ACC112 (cell line): ENCODE measurements at regions not wholly inside any gene's neighbourhood (a gene's known extent, or its start where the extent isn't known, plus 50 kb on each side); places are given as distances from the start of the nearest gene placed in this dataset.
"Not testable (repeated sequence)": the region's sequence is repeated elsewhere in the genome, so short reads cannot be mapped to it uniquely, and the experiment has no call there.

Source experiments
- H2AFZ ChIP-seq: fragments of 200-600 bp; sonication (generic); one replicate; pipeline ENCODE4 v1.6.0; 2017; ENCODE audit warnings: antibody characterized with exemption, low read length; ENCODE audit not compliant: unreplicated experiment
- H3K27ac ChIP-seq: fragments of 200-600 bp; sonication (generic); 2 replicates; pipeline ENCODE4 v1.5.1; 2014; ENCODE audit warnings: low read depth, mild to moderate bottlenecking, antibody characterized with exemption, low read length, moderate library complexity
- H3K27me3 ChIP-seq: fragments of 200-600 bp; sonication (generic); 2 replicates; pipeline ENCODE4 v1.6.1; 2014; ENCODE audit warnings: mild to moderate bottlenecking, antibody characterized with exemption, low read length, moderate library complexity, mixed read lengths; ENCODE audit not compliant: insufficient read depth
- H3K36me3 ChIP-seq: fragments of 200-600 bp; sonication (generic); 2 replicates; pipeline ENCODE4 v1.6.1; 2016; ENCODE audit warnings: mild to moderate bottlenecking, antibody characterized with exemption, low read length, moderate library complexity, mixed read lengths; ENCODE audit not compliant: insufficient read depth
- H3K4me1 ChIP-seq: fragments of 200-600 bp; sonication (generic); one replicate; pipeline ENCODE4 v1.6.1; 2016; ENCODE audit warnings: low read length, mixed read lengths; ENCODE audit not compliant: insufficient read depth, unreplicated experiment, control insufficient read depth
- H3K4me3 ChIP-seq: fragments of 200-600 bp; sonication (generic); 2 replicates; pipeline ENCODE4 v1.5.1; 2014; ENCODE audit warnings: mild to moderate bottlenecking, low read depth, low read length
- H3K79me2 ChIP-seq: fragments of 200-600 bp; sonication (generic); one replicate; pipeline ENCODE4 v1.6.0; 2016; ENCODE audit warnings: low read length; ENCODE audit not compliant: control insufficient read depth, unreplicated experiment, insufficient read depth

DNA sequence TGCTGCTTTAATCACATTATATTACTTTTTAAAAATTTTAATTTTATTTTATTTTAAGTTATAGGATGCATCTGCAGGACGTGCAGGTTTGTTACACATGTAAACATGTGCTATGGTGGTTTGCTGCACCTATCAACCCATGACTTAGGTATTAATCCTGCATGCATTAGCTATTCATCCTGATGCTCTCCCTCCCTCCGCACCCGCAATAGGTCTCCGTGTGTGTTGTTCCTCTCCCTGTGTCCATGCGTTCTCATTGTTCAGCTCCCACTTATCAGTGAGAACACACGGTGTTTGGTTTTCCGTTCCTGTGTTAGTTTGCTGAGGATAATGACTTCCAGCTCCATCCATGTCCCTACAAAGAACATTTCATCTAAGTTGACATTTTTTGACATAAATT is 283.2 kb downstream of the CYRIA start:
- Histone ChIP-seq H3K36me3 (no peaks in the 10 kb centered on the region), H3K27me3 (no peaks in the 10 kb centered on the region), H3K4me3 (no peak overlapping the region), H3K79me2 (no peaks in the 10 kb centered on the region), H3K27ac (no peak overlapping the region), H2AFZ (no peak overlapping the region), H3K4me1 (no peaks in the 10 kb centered on the region)

DNA sequence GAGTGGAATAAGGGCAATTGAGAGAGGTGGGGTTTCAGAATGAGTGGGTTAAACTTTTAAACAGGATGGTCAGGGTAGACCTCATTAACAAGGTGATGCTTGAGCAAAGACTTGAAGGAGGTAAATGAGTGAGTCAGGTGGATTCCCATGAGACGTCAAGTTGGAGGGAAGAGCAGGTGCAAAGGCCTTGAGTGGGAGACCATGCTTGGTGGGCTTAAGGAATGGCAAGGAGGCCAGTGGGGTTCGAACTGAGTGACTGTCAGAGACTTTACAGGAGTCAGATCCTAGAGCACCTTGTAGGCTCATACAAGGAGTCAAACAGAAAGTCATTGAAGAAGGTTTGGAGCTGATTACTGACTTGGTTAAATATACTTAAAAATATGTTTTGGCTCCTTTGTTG is 284.1 kb downstream of the CYRIA start:
- Histone ChIP-seq H3K4me3 (no peak overlapping the region), H3K27me3 (no peaks in the 10 kb centered on the region), H3K36me3 (no peaks in the 10 kb centered on the region), H2AFZ (no peak overlapping the region), H3K27ac (no peak overlapping the region), H3K79me2 (no peaks in the 10 kb centered on the region), H3K4me1 (no peaks in the 10 kb centered on the region)

DNA sequence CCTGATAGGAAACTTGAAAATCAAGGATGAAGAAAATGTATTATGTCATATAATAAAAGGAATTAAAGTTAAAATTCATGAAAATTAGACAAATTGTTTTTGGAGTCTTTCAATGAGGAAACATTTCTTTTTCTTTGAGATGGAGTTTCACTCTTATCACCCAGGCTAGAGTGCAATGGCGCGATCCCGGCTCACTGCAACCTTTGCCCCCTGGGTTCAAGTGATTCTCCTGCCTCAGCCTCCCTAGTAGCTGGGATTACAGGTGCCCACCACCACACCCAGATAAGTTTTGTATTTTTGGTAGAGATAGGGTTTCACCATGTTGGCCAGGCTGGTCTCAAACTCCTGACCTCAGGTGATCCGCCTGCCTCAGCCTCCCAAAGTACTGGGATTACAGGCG is 285.7 kb downstream of the CYRIA start:
- not testable (repeated sequence) for H2AFZ ChIP-seq, H3K79me2 ChIP-seq, H3K36me3 ChIP-seq, H3K27me3 ChIP-seq, H3K4me1 ChIP-seq, H3K27ac ChIP-seq, H3K4me3 ChIP-seq

DNA sequence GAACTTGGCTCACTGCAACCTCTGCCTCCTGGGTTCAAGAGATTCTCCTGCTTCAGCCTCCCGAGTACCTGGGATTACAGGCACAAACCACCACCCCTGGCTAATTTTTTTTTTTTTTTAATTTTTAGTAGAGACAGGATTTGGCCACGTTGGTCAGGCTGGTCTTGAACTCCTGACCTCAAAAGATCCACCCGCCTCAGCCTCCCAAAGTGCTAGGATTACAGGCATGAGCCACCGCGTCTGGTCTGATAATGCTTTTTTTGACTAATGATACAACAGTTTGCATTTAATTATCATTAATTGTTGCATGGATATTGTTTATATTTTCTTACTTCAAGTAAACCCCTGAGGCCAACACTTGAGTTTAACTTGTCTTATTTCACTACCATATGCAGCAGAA is 286.6 kb downstream of the CYRIA start:
- not testable (repeated sequence) for H3K27me3 ChIP-seq, H3K4me1 ChIP-seq, H3K79me2 ChIP-seq, H2AFZ ChIP-seq, H3K36me3 ChIP-seq, H3K27ac ChIP-seq, H3K4me3 ChIP-seq

DNA sequence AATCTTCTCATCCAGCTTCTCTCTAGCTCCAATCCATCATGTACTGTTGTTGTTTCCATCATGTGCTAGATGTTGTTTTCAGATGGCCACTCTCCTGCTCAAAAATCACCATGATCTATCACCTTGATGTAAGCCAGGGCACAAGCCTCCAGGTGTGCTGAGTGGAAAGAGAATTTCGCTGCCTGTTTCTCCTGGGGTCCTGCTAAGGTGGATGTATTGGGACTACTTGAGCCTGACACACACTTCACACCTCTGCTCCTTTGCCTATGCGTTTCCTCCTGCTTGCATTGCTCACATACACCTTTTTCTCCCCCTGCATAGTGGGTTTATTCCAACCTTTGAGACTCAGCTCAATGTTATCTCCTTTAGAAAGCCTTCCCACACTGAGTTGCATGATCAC is 287.6 kb downstream of the CYRIA start:
- Histone ChIP-seq H3K27ac (no peak overlapping the region), H3K4me1 (no peaks in the 10 kb centered on the region), H3K36me3 (no peaks in the 10 kb centered on the region), H2AFZ (no peak overlapping the region), H3K4me3 (no peak overlapping the region), H3K79me2 (no peaks in the 10 kb centered on the region), H3K27me3 (no peaks in the 10 kb centered on the region)

DNA sequence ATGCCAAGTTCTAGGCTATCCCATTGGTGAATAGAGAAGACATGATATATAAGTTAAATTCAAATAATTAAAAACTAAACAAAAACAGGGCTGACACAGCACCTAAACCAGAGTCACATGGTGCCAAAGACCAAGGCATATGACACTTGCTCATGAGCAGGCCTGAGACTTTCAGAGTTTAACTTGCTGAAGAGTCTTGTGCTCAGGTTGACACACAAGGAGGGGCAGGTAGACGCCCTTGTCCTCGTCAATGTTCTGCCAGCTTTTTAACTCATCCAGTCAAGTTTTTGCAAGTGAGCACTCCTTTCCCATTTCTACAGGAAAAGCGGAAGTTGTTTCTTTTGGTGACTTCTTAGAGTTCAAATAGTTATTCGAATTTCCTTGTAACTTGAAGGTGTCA is 289.7 kb downstream of the CYRIA start:
- Histone ChIP-seq H3K27me3 (no peaks in the 10 kb centered on the region), H3K27ac (no peak overlapping the region), H3K79me2 (no peaks in the 10 kb centered on the region), H2AFZ (no peak overlapping the region), H3K36me3 (no peaks in the 10 kb centered on the region), H3K4me3 (no peak overlapping the region), H3K4me1 (no peaks in the 10 kb centered on the region)

DNA sequence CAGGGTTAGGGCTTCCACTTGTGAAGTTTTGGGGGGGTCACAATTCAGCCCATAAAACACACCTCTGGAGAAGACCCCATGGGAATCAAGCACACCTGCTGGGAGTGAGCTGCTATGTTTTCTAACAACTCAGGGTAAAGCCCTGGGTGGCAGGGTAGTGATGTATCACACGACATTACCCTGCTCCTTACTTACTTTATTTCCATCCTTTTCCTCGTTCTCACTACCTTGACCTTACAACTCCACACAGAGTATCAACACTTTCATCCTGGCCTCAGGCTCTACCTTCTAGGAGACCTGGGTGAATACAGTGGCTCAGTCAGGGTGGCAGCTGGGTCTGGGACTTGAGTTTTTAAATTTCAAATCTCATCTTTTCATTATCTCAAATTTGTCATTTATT is 290.3 kb downstream of the CYRIA start:
- H3K27me3 ChIP-seq: no peaks in the 10 kb centered on the region
- H3K79me2 ChIP-seq: no peaks in the 10 kb centered on the region
- H3K36me3 ChIP-seq: no peaks in the 10 kb centered on the region
- no peak overlapping the region for H3K4me3 ChIP-seq
- H3K27ac ChIP-seq: no peak overlapping the region
- no peak overlapping the region for H2AFZ ChIP-seq
- H3K4me1 ChIP-seq: no peaks in the 10 kb centered on the region

DNA sequence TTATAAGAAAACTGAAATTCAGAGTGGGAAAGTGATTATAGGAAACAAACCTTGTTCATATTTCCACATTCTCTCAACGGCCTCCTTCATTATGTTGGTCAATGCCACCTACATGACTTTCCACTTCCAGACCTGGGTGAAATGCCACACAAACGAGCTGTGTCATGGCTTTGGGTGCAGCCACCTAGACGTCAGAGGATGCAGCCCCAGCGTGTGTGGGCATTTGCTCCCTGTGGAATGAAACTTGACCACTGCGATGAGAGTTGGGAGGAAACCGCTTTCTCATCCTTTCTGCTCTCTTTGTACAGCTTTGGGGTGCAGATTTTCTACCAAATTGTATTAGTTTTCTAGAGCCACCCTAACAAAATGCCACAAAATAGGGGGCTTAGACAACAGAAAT is 291.0 kb downstream of the CYRIA start:
- H3K79me2 ChIP-seq: no peaks in the 10 kb centered on the region
- no peaks in the 10 kb centered on the region for H3K27me3 ChIP-seq
- H3K27ac ChIP-seq: no peak overlapping the region
- H3K4me3 ChIP-seq: no peak overlapping the region
- no peaks in the 10 kb centered on the region for H3K4me1 ChIP-seq
- H2AFZ ChIP-seq: no peak overlapping the region
- no peaks in the 10 kb centered on the region for H3K36me3 ChIP-seq

DNA sequence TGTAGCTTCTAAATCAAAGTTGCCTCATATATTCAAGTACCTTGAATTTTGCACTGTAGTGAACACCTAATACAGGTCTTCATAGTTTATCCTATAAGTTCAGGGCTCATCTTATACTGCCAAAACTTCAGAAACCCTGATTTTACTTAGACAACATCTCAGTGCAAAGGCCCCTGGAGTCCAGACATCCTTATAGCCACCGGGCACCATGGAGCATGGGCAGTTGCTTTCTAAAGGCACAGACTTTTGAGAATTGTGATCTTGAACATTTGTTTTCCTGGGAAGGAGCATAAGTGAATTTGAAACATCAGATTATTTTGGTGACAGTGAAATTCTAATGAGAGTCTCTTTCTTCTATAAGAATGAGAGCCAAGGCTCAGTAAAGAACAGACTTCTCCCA is 292.3 kb downstream of the CYRIA start:
- no peak overlapping the region for H3K27ac ChIP-seq
- no peak overlapping the region for H3K4me3 ChIP-seq
- H3K36me3 ChIP-seq: no peaks in the 10 kb centered on the region
- no peaks in the 10 kb centered on the region for H3K4me1 ChIP-seq
- H3K79me2 ChIP-seq: no peaks in the 10 kb centered on the region
- no peak overlapping the region for H2AFZ ChIP-seq
- no peaks in the 10 kb centered on the region for H3K27me3 ChIP-seq

DNA sequence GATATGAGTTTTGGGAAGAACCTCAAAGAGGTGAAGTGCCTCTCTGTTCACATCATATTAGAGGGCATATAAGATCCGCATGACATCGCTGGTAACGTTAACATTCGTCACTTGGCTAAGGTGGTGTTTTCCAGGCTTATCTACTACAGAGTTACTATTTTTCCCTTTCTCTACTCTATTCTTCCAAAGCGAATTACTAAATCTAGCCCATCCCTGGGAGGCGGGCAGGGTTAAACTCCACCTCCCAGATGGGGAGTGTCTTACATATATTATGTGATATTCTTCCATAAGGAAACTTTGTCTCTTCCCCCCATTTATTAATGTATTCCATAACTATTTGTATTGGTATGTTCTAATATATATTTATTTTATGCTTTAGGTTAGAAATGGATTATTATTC is 293.9 kb downstream of the CYRIA start:
- H3K36me3 ChIP-seq: no peaks in the 10 kb centered on the region
- no peak overlapping the region for H3K27ac ChIP-seq
- H3K79me2 ChIP-seq: no peaks in the 10 kb centered on the region

DNA sequence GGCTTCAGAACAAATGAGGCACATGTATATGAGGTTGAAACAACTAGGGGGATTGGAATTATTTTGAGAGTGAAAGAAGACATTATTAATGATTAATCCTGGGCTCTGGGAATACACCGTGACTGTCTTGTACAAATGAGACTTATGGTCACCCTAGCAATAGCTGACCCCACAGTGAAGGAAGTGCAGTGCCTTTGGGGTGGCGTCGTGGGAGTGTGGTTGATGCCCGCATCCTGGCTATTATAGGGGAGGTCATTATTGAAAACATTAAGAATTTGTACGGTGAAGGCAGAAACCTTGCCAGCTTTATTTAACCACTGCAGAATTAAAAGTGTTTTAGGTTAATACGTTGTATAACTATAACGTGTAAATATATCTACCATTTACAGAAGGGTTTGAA is 296.7 kb downstream of the CYRIA start:
- H3K36me3 ChIP-seq: no peaks in the 10 kb centered on the region
- no peaks in the 10 kb centered on the region for H3K79me2 ChIP-seq
- H3K27me3 ChIP-seq: no peaks in the 10 kb centered on the region
- no peaks in the 10 kb centered on the region for H3K4me1 ChIP-seq
- no peak overlapping the region for H3K27ac ChIP-seq
- H3K4me3 ChIP-seq: no peak overlapping the region
- H2AFZ ChIP-seq: no peak overlapping the region

More for the DNA sequence above, 293.9 kb downstream of the CYRIA start:
- Histone ChIP-seq H2AFZ (no peak overlapping the region), H3K4me1 (no peaks in the 10 kb centered on the region), H3K27me3 (no peaks in the 10 kb centered on the region), H3K4me3 (no peak overlapping the region)

DNA sequence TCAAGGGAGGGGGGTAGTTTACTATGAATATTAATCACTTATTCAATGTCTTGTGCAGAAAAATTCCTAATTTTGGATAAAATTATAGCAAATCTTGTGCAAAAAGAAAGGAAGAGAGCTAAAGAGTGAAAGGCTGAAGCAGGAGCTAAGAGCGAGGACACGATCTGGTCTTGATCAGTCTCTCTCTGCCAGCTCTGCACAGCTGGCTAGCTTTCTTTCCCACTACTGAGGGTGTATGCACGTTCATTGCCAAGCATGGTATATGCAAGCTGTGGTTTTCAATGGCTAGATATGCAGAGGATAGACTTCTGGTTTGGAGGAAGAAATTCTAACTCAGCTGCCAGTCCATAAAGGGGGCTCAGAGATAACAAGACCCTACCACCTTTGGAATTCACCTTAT is 297.3 kb downstream of the CYRIA start:
- Histone ChIP-seq H2AFZ (no peak overlapping the region), H3K79me2 (no peaks in the 10 kb centered on the region), H3K4me1 (no peaks in the 10 kb centered on the region), H3K4me3 (no peak overlapping the region), H3K36me3 (no peaks in the 10 kb centered on the region), H3K27ac (no peak overlapping the region), H3K27me3 (no peaks in the 10 kb centered on the region)
